ENCODE measurements at regions not wholly inside any gene's neighbourhood (a gene's known extent, or its start where the extent isn't known, plus 50 kb on each side); places are given as distances from the start of the nearest gene placed in this dataset.
A peak's percentile ranks its signal among the peaks of the same experiment; 100 is the strongest.

DNA sequence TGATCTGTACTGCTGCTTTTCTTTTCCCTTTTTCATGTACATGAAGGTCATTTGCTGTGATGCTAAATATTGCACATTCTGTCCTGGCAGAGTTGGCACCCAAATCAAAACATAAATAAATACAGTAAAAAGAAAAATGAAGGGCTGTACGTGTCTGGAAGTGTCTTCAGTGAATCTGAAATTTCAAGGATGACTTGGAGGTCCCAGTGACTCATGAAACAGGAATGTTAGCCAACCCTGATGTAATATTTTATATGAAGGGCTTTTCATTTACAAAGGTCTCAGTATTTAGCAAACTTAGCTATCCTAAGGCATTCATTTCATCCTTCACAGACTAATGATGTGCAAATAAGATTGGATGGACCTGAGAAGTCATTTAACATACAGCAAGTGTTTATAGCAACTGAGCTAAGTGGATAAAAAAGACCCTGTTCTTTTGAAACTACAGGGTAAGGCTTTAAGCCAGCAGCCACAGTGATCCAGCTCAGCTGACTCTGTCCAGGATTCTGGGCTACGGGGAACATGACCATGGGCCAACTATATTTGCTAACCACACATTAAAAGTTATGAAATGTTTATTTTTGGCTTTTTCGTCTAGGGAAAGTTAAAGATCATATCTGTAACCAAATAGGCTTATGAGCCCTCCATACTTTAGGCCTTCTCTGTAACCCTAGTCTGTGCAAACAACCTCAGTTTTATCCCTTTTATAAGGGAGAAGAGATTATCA, 104.0 kb upstream of the DMRTA1 start:
- no peak overlapping the region for H3K27ac Mint-ChIP-seq (ENCODE audit: unreplicated experiment)
- no peaks in the 10 kb centered on the region for H3K4me1 Mint-ChIP-seq (ENCODE audit: low read depth, unreplicated experiment)
- no peak for TF ChIP-seq CTCF (IDR thresholded peaks at IDR 0.05; ENCODE audit: partially characterized antibody, unreplicated experiment)
- no peaks in the 10 kb centered on the region for H3K9me3 Mint-ChIP-seq (ENCODE audit: unreplicated experiment)
- DNase-seq: no peak
- H3K4me3 Mint-ChIP-seq (ENCODE audit: unreplicated experiment): no peak overlapping the region
- no peaks in the 10 kb centered on the region for H3K27me3 Mint-ChIP-seq (ENCODE audit: unreplicated experiment)
- no peaks in the 10 kb centered on the region for H3K36me3 Mint-ChIP-seq (ENCODE audit: unreplicated experiment)

DNA sequence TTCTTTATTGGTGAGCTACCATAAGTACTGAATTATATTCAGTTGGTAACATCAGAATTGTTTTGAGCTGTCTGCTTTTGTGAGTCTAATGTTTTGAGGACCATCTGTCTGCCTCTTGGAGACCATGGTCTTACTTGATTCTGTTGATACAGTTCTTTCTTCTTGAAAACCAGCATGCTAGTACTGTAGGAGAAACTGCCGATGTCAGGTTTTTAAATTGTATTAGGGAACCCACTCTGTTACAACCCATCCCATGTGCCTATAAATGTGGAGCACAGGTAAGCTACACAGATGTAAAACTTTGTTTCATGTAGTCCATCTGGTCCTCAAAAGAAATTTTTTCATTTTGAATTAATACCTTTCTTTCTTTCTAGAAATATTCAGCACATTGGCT, 103.4 kb upstream of the DMRTA1 start:
- no peaks in the 10 kb centered on the region for H3K4me1 Mint-ChIP-seq (ENCODE audit: low read depth, unreplicated experiment)
- no peak for TF ChIP-seq CTCF (IDR thresholded peaks at IDR 0.05; ENCODE audit: partially characterized antibody, unreplicated experiment)
- H3K9me3 Mint-ChIP-seq (ENCODE audit: unreplicated experiment): no peaks in the 10 kb centered on the region
- H3K4me3 Mint-ChIP-seq (ENCODE audit: unreplicated experiment): no peak overlapping the region
- H3K27me3 Mint-ChIP-seq (ENCODE audit: unreplicated experiment): no peaks in the 10 kb centered on the region
- no peak for DNase-seq
- no peak overlapping the region for H3K27ac Mint-ChIP-seq (ENCODE audit: unreplicated experiment)
- H3K36me3 Mint-ChIP-seq (ENCODE audit: unreplicated experiment): no peaks in the 10 kb centered on the region

DNA sequence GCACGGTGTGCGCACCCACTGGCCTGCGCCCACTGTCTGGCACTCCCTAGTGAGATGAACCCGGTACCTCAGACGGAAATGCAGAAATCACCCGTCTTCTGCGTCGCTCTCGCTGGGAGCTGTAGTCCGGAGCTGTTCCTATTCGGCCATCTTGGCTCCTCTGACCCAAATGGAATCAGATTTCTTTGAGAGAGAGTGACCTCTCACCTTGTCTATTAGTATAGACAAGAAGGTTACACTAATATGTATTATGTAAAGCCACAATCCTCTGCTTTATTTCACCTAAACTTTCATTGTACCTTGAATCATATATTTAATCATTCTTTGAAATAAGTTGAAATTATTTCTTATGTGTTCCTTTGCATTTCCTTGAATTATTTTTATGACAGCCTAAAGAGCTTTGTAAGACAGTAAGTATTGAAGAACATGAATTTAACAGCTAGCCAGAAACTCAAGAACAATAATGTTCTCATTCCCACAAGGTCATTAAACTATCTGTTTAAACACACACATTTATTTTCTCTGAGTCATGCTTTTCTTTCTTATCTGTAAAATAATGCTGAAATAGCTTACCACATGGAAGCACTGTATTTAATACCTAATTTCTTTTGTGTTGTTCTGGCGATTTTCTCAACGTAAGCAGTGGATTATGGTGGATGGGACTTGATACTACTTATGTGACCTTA, 91.8 kb upstream of the DMRTA1 start:
- Mint-ChIP-seq H3K9me3 (ENCODE audit: unreplicated experiment) (peaks cover 3% of the 10 kb centered on the region), H3K4me1 (ENCODE audit: low read depth, unreplicated experiment) (peaks cover 9% of the 10 kb centered on the region), H3K36me3 (ENCODE audit: unreplicated experiment) (peaks cover 11% of the 10 kb centered on the region), H3K27ac (ENCODE audit: unreplicated experiment) (no peak overlapping the region), H3K27me3 (ENCODE audit: unreplicated experiment) (no peaks in the 10 kb centered on the region), H3K4me3 (ENCODE audit: unreplicated experiment) (no peak overlapping the region)
- TF ChIP-seq CTCF (IDR thresholded peaks at IDR 0.05; ENCODE audit: partially characterized antibody, unreplicated experiment): no peak
- DNase-seq: no peak

DNA sequence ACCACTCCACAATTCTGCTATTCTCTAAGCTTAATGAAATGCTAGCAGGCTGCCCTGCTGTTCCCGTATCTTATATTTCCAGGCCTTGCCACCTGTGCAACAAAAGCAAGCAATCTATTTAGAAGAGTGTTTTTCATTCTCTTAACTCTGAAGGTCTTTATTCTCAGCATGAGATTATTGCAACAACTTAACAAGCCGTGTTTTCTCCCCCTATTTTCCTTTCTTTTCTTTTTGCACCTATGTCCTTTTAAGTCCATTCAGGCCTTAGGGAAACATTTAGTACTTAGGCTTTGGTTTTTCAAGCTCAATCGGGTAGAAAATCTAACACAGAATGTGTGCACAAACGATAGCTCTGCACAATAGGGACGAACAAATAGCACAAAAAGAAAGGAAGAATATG, 89.6 kb upstream of the DMRTA1 start:
- DNase-seq: no peak
- Mint-ChIP-seq H3K4me1 (ENCODE audit: low read depth, unreplicated experiment) (peaks cover 9% of the 10 kb centered on the region), H3K9me3 (ENCODE audit: unreplicated experiment) (peaks cover 3% of the 10 kb centered on the region), H3K36me3 (ENCODE audit: unreplicated experiment) (peaks cover 17% of the 10 kb centered on the region), H3K27me3 (ENCODE audit: unreplicated experiment) (peaks cover 2% of the 10 kb centered on the region), H3K4me3 (ENCODE audit: unreplicated experiment) (no peak overlapping the region), H3K27ac (ENCODE audit: unreplicated experiment) (peak overlapping the region; percentile 81)
- no peak for TF ChIP-seq CTCF (IDR thresholded peaks at IDR 0.05; ENCODE audit: partially characterized antibody, unreplicated experiment)

GRCh38 chr9:22363421-22363887, 83.2 kb upstream of the DMRTA1 start:
- no peak for DNase-seq
- Mint-ChIP-seq H3K27ac (ENCODE audit: unreplicated experiment) (no peak overlapping the region), H3K36me3 (ENCODE audit: unreplicated experiment) (peaks cover 14% of the 10 kb centered on the region), H3K4me1 (ENCODE audit: low read depth, unreplicated experiment) (no peaks in the 10 kb centered on the region), H3K4me3 (ENCODE audit: unreplicated experiment) (no peak overlapping the region), H3K27me3 (ENCODE audit: unreplicated experiment) (peaks cover 2% of the 10 kb centered on the region), H3K9me3 (ENCODE audit: unreplicated experiment) (peaks cover 6% of the 10 kb centered on the region)
- no peak for TF ChIP-seq CTCF (IDR thresholded peaks at IDR 0.05; ENCODE audit: partially characterized antibody, unreplicated experiment)
